Left colon (tissue), 2 donors: ENCODE measurements at regions not wholly inside any gene's neighbourhood (a gene's known extent, or its start where the extent isn't known, plus 50 kb on each side); places are given as distances from the start of the nearest gene placed in this dataset.

Source experiments
- ATAC-seq: fragments of 200-7000 bp; cut with Tn5 transposase; one replicate; pipeline ENCODE4 v1.9.1; 2020; ENCODE audit warnings: mild to moderate bottlenecking, moderate library complexity
- DNase-seq, 2 donors: peaks; one replicate each; pipeline ENCODE4 v3.0.0-alpha.2; 2020
- intact Hi-C, 2 donors: fragments of 100-400 bp; cut with DNase I in 1 of 2; cut with micrococcal nuclease in 1 of 2; formaldehyde crosslinking; loops; one replicate each; pipeline versions ENCODE4 v1.11.2 to v1.14.0; 2022; cut with DNase I, micrococcal nuclease
- donor health status: DM: no; HTN: no; CAD: no.
- donor health status: DM: yes; HTN: yes; CAD: no.

DNA sequence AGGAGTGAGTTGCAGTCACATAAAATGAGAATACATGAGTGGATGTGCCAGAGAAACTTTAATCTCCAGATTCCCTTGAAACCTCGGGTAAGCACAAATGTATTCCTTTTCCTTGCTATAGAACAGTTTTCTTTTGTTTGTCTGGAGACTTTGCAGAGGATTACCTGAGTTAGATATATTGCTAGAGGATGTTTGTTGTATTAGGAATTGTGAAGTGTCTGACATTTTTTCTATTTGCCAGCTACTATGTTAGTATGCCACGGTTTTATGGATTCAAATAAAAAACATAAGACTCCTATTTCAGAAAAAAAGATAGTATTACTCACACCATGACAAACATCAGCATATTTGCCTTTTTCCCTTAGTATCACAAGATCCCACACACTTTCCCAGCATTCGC lies 844.9 kb upstream of the SLITRK5 start:
- intact Hi-C loops = no loop called here
- ATAC-seq (no peak), DNase-seq (no peak)

DNA sequence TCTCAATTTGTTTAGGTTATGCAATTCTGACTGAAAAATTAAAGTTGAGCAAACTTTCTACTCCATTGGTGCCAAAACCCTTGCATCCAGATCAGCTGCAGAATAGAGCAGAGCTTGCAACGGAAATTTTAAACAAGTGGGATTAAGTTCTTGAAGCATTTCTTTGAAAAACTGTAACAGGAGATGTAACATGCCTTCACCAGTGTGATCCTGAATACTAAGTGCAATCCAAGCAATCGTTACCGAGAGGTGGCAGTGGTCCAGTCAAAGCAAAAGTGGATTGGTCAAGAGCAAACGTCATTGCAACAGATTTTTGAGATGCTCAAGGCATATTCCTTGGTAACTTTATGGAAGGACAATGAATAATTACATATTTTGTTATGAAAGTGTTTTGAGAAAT lies 841.1 kb upstream of the SLITRK5 start:
- intact Hi-C loops = no loop called here
- ATAC-seq = no peak
- DNase-seq = no peak

- intact Hi-C loops = no loop called here
- DNase-seq = no peak
Measured at GRCh38 chr13:86831084-86831483, 840.1 kb upstream of the SLITRK5 start.

DNA sequence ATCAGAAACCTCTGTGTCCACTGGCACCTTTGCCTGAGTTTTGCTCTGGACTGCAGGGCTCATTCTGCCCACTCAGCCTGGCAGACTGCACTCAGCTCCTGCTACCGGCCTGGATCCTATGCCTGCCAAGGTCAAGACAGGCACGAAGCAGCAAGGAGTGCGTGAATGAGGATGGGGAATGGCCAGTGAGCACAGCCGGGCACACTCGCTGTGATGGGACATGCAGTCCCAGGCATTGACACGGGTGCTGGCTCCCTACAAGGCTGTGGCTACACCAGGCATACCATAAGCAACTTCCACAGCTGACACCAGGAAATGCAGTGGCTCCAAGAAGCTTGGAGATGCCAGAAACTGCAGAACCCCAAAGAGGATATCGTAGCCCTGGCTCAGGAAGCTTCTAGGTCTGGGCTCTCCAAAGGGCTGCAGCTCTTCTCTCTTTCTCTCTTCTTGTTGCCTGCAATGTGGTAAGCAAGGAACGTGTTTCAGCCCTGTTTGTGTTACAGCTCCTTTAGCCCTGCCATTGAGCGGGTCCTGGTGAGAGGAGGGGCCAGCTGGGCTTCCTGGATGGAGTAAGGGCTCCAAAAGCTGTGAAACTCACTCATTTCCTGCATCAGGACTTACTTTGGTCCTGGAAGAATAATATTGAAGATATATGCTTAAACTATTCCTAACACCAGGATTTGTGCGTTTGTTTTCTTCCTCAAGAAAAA lies 832.6 kb upstream of the SLITRK5 start:
- intact Hi-C loops = no loop called here
- no peak for DNase-seq
- no peak for ATAC-seq

More at GRCh38 chr13:86831084-86831483, 840.1 kb upstream of the SLITRK5 start:
- no peak for ATAC-seq

DNA sequence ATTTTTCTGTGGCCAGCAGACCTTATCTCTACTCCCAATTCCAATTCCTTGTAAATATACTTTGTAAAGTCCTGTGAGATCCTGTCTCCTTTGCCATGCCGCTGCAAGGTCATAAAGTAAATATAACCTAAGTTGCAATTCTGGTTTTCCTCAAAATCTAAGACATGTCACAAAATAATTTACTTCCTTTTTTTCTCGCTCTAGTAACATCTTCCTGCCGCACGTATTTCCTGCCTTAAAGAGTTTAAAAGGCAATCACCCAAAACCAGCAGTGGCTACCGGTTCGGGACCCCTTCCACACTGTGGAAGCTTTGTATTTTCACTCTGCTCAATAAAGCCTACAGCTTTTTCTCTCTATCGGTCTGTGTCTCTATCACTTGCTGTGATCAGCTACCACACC lies 832.0 kb upstream of the SLITRK5 start:
- no peak for DNase-seq
- intact Hi-C loops = no loop called here
- ATAC-seq = no peak

GRCh38 chr13:86840250-86841191 lies 830.6 kb upstream of the SLITRK5 start:
- DNase-seq (no peak), ATAC-seq (no peak)

DNA sequence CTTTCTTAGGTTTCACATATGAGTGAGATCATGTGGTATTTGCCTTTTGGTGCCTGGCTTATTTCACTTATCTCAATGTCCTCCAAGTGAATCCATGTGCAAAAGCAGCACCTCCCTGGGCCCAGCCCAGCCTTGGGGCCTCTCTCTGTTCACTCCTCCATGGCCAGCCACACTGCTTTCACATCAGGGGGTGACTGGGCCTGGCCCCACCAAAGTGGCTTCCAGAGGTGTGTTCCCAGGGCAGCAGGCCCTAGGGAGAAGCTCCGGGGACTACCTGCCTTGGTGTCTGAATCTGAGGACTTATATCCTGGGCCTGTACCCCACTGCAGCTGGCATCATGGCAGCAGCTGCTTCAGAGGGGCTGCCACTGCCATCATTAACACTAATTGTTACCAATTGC lies 829.9 kb upstream of the SLITRK5 start:
- no peak for ATAC-seq
- intact Hi-C loops = no loop called here

More at GRCh38 chr13:86840250-86841191, 830.6 kb upstream of the SLITRK5 start:
- intact Hi-C loops = no loop called here

GRCh38 chr13:86846501-86846900 lies 824.7 kb upstream of the SLITRK5 start:
- intact Hi-C loops = no loop called here
- ATAC-seq = no peak
- DNase-seq = no peak

More for the DNA sequence above, 829.9 kb upstream of the SLITRK5 start:
- no peak for DNase-seq

DNA sequence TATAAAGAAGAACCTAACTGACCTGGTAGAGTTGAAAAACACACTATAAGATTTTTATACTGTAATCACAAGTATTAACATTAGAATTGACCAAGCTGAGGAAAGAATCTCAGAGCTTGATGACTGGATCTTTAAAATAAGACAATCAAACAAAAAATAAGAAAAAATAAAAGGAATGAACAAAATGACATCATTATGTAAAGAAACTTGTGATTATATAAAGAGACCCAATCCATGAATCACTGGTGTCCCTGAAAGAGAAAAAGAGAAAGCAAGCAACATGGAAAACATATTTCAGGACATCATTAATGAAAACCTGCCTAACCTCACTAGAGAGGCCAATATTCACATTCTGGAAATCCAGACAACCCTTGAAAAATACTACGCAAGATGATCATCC lies 822.5 kb upstream of the SLITRK5 start:
- intact Hi-C loops = no loop called here
- ATAC-seq = no peak
- no peak for DNase-seq

DNA sequence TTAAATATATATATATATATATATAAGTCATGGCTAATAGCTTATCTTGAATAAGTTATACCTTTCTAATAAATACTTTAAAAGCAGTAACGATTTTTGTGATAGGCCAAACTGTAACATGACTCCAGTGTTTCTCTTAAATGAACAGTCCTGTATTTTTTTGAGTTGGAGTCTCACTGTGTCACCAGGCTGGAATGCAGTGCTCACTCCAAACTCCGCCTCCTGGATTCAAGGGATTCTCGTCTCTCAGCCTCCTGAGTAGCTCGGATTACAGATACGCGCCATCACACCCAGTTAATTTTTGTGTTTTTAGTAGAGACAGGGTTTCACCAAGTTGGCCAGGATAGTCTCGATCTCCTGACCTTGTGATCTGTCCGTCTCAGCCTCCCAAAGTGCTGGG lies 814.2 kb upstream of the SLITRK5 start:
- no peak for DNase-seq
- intact Hi-C loops = no loop called here
- ATAC-seq = no peak

DNA sequence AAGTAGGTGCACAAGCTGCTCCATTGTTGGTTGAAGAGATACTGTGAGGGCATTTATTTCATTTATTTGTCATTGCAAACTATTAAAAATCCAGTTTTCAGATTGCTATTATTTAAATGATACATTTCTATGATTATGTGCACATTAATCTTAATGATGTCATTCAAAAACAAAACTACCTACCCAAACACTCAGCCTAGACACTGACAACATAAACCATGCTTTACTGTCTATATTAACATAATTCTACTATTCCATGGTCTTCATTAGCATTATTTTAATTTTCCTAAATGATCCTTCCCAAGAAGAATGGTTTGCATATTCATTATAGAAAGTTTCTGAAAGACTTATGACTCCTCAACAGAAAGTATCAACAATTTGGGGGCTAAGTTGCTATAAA lies 813.0 kb upstream of the SLITRK5 start:
- intact Hi-C loops = no loop called here
- no peak for DNase-seq
- ATAC-seq = no peak

DNA sequence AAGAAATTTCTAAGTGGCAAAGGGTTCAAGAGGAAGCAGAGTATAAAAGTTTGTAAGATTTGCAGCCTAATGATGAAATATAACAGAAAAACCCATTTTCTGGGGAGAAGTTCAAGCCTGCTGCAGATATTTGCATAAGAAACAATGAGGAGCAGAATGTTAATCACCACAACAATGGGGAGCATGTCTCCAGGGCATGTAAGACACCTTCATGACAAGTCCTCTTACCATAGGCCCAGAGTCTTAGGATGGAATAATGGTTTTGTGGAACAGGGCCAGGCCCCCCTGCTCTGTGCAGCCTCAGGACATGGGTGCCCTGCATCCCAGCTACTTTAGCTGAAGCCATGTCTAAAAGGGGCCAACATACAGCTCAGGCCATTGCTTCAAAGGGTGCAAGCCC lies 809.0 kb upstream of the SLITRK5 start:
- intact Hi-C loops = no loop called here
- DNase-seq (no peak), ATAC-seq (no peak)

DNA sequence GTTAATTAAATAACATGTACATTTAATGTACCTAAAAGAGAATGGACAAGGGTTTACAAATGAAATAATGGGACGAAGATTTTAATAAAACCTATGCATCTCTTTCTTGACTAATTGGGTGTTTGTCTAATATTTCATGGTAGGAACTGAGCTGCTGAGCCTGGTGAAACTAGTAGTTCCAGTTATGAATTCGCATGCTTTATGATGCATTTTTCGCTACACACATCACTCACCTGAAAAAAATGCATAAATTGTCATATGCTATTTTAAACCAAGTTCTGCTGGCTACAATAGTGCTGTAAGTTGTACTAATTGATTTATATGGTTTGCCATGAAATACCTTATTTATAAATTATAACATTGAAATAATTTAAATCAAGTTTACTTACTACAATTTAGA lies 806.8 kb upstream of the SLITRK5 start:
- intact Hi-C loops = no loop called here
- no peak for DNase-seq
- ATAC-seq = no peak

GRCh38 chr13:86870444-86870843 lies 800.7 kb upstream of the SLITRK5 start:
- intact Hi-C loops = loop anchor here in 1 of 2 donors (10.0 kb wide), 1 partner anchor 404 kb away; no protein-coding TSS in a partner anchor

DNA sequence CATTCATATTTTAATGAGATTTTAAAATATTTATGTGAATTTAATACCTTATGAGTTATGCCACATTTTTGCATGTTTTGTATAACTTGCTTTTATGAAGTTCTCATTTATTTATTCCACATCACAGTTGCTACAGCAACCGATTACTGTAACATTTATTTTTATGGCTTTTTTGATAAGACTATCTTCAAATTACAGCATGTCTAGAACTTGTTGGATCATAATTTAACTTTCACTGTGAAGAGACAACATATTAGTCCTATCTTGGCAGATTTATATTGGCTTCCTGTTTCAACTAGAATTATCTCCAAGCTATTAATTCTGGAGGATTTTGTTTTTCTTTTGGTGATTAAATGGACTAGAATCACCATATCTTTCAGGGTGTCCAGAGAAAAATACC lies 793.7 kb upstream of the SLITRK5 start:
- no peak for DNase-seq
- no peak for ATAC-seq
- intact Hi-C loops = loop anchor here in 1 of 2 donors (10.0 kb wide), 1 partner anchor 397 kb away; no protein-coding TSS in a partner anchor

More at GRCh38 chr13:86870444-86870843, 800.7 kb upstream of the SLITRK5 start:
- ATAC-seq = no peak
- no peak for DNase-seq

- intact Hi-C loops = loop anchor here in 1 of 2 donors (10.0 kb wide), 1 partner anchor 396 kb away; no protein-coding TSS in a partner anchor
- ATAC-seq = no peak
- DNase-seq = no peak
Measured at GRCh38 chr13:86878781-86879180, 792.4 kb upstream of the SLITRK5 start.

DNA sequence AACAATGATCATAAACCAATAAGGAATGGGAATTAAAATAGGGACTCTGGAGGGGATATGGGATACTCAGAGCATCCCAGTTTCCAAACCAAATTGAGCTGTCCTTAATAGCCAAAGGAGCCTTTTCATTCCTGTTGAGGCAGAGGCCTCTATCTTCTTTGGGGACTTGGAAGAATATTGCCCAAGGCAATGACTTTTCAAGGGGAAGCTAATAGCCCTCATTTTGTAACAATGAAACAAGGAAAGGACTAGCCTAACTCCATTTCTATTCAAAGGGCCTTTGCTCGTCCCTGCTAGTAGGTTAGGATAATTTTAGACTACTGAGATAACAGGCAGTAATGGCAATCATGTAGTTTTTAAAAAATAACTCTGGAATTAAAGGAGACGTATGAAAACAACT lies 789.8 kb upstream of the SLITRK5 start:
- intact Hi-C loops = no loop called here
- DNase-seq (no peak), ATAC-seq (no peak)

- ATAC-seq (no peak), DNase-seq (no peak)
- intact Hi-C loops = no loop called here
Measured at GRCh38 chr13:86882107-86882506, 789.1 kb upstream of the SLITRK5 start.

DNA sequence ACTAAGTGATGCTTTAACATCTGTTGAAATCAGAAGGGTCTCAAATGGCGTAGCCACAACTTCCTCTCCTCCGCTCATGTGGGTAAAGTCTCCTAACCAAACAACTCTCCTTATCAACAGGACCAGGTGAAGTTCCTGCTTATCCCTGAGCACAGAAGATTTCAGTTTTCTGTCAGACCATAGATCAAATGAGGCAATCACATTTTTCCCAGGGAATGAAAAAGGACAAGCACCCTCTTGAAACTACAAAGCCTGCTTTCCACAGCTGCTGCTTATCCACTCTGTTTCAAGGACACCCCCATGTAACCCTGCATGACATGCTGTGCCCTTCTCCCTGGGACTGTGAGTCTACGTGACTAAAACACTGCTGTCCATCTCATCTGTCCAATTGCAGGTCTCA lies 788.3 kb upstream of the SLITRK5 start:
- intact Hi-C loops = no loop called here
- ATAC-seq = no peak
- no peak for DNase-seq

DNA sequence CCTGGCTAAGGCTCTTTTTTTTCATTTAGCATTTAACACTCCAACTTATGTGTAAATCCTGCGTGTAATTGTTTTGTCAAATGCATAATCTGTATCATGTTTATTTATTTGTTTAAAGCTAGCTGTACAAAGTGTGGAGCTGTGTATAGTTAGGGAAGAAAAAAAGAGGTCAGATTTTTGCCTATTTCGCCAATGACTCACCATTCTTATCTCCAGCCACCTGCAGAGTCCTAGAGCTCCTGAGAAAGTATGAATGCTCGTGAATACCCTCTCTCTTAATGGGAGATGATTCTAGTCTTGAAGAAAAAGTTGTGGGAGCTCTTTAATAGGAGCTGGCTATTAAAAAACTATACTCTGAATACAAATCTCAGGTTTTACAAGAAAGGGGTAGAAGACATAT lies 778.8 kb upstream of the SLITRK5 start:
- intact Hi-C loops = no loop called here
- DNase-seq (no peak), ATAC-seq (no peak)
